GM06990 (cell line): ENCODE measurements at regions not wholly inside any gene's neighbourhood (a gene's known extent, or its start where the extent isn't known, plus 50 kb on each side); places are given as distances from the start of the nearest gene placed in this dataset.

Experiments used
- DNase-seq: peaks from one replicate; pipeline ENCODE4 v3.0.0-alpha.2; 2011; ENCODE audit not compliant: insufficient read length; ENCODE audit errors: extremely low read depth
- H3K27me3 ChIP-seq: replicated peaks from 2 replicates; pipeline ENCODE4 v1.6.0; 2011; ENCODE audit warnings: low read length; ENCODE audit not compliant: control insufficient read depth, insufficient read depth
- H3K36me3 ChIP-seq: 2 replicates; pipeline ENCODE4 v1.5.1; 2011; ENCODE audit warnings: low read length; ENCODE audit not compliant: control insufficient read depth, insufficient read depth
- H3K4me3 ChIP-seq: replicated peaks from 2 replicates; pipeline ENCODE4 v1.5.1; 2011; ENCODE audit warnings: low read depth, mild to moderate bottlenecking, control low read depth, low read length
- CTCF ChIP-seq: IDR thresholded peaks from 2 replicates; pipeline ENCODE4 v1.5.1; 2011; ENCODE audit warnings: low read length, control low read depth, mild to moderate bottlenecking, inconsistent platforms; ENCODE audit not compliant: insufficient read depth, poor library complexity, severe bottlenecking

- Histone ChIP-seq H3K36me3 (no peaks in the 10 kb centered on the region), H3K4me3 (no peak overlapping the region), H3K27me3 (no peaks in the 10 kb centered on the region)
- no peak for TF ChIP-seq CTCF
- no peak for DNase-seq
Observed at GRCh38 chr7:121485467-121486243, 89.5 kb upstream of the FAM3C start.

GRCh38 chr7:121484089-121484763 lies 88.1 kb upstream of the FAM3C start:
- DNase-seq: no peak
- no peak for TF ChIP-seq CTCF
- Histone ChIP-seq H3K27me3 (no peaks in the 10 kb centered on the region; the same call in 1 of the 2 replicates), H3K36me3 (no peaks in the 10 kb centered on the region), H3K4me3 (no peak overlapping the region)

GRCh38 chr7:121480566-121481335 lies 84.6 kb upstream of the FAM3C start:
- TF ChIP-seq CTCF: no peak
- Histone ChIP-seq H3K36me3 (no peaks in the 10 kb centered on the region), H3K4me3 (no peak overlapping the region), H3K27me3 (no peaks in the 10 kb centered on the region; the same call in 1 of the 2 replicates)
- DNase-seq: no peak

- TF ChIP-seq CTCF: no peak
- no peaks in the 10 kb centered on the region for H3K36me3 ChIP-seq
- H3K4me3 ChIP-seq: no peak overlapping the region
- no peaks in the 10 kb centered on the region; the same call in 1 of the 2 replicates for H3K27me3 ChIP-seq
- no peak for DNase-seq
Observed at GRCh38 chr7:121480058-121480457, 84.0 kb upstream of the FAM3C start.

GRCh38 chr7:121479466-121479865 lies 83.4 kb upstream of the FAM3C start:
- no peaks in the 10 kb centered on the region; the same call in 1 of the 2 replicates for H3K27me3 ChIP-seq
- no peaks in the 10 kb centered on the region for H3K36me3 ChIP-seq
- H3K4me3 ChIP-seq: no peak overlapping the region
- TF ChIP-seq CTCF: no peak
- DNase-seq: no peak
